ENCODE measurements at regions not wholly inside any gene's neighbourhood (a gene's known extent, or its start where the extent isn't known, plus 50 kb on each side); places are given as distances from the start of the nearest gene placed in this dataset.

- Histone ChIP-seq H3K4me3 (no peak overlapping the region), H3K27ac (no peak overlapping the region), H3K36me3 (no peaks in the 10 kb centered on the region), H3K4me1 (no peaks in the 10 kb centered on the region), H3K27me3 (no peaks in the 10 kb centered on the region), H3K9me3 (no peaks in the 10 kb centered on the region)
- peak in 1 of 2 donors; percentile 16 for DNase-seq
- no peak for TF ChIP-seq POLR2A (IDR thresholded peaks at IDR 0.05)
- TF ChIP-seq POLR2AphosphoS5 (IDR thresholded peaks at IDR 0.05) = no peak
- TF ChIP-seq, protein P1, sequence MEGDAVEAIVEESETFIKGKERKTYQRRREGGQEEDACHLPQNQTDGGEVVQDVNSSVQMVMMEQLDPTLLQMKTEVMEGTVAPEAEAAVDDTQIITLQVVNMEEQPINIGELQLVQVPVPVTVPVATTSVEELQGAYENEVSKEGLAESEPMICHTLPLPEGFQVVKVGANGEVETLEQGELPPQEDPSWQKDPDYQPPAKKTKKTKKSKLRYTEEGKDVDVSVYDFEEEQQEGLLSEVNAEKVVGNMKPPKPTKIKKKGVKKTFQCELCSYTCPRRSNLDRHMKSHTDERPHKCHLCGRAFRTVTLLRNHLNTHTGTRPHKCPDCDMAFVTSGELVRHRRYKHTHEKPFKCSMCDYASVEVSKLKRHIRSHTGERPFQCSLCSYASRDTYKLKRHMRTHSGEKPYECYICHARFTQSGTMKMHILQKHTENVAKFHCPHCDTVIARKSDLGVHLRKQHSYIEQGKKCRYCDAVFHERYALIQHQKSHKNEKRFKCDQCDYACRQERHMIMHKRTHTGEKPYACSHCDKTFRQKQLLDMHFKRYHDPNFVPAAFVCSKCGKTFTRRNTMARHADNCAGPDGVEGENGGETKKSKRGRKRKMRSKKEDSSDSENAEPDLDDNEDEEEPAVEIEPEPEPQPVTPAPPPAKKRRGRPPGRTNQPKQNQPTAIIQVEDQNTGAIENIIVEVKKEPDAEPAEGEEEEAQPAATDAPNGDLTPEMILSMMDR (IDR thresholded peaks at IDR 0.05) = no peak
- TF ChIP-seq EP300 (IDR thresholded peaks at IDR 0.05) = no peak
- 78 to 86% (median 83%) methylated on average over 14 to 15 of the region's 15 CpGs for WGBS, 5 donors
- intact Hi-C loops (cut with DNase I; ENCODE audit: low total_unique reads) = no loop called here
Measured at GRCh38 chr16:10308305-10309193, 77.3 kb upstream of the ATF7IP2 start.

GRCh38 chr16:10309271-10309932 is 76.5 kb upstream of the ATF7IP2 start:
- Histone ChIP-seq H3K4me3 (no peak overlapping the region), H3K9me3 (no peaks in the 10 kb centered on the region), H3K4me1 (no peaks in the 10 kb centered on the region), H3K27me3 (no peaks in the 10 kb centered on the region), H3K36me3 (no peaks in the 10 kb centered on the region), H3K27ac (no peak overlapping the region)
- TF ChIP-seq POLR2AphosphoS5 (IDR thresholded peaks at IDR 0.05) (no peak), EP300 (IDR thresholded peaks at IDR 0.05) (no peak), POLR2A (IDR thresholded peaks at IDR 0.05) (no peak)
- TF ChIP-seq, protein P1 (IDR thresholded peaks at IDR 0.05) = no peak
- DNase-seq = peak in 1 of 2 donors; percentile 17
- intact Hi-C loops (cut with DNase I; ENCODE audit: low total_unique reads) = no loop called here
- WGBS, 5 donors = 72 to 87% (median 76%) methylated on average over 11 of the region's 11 CpGs

DNA sequence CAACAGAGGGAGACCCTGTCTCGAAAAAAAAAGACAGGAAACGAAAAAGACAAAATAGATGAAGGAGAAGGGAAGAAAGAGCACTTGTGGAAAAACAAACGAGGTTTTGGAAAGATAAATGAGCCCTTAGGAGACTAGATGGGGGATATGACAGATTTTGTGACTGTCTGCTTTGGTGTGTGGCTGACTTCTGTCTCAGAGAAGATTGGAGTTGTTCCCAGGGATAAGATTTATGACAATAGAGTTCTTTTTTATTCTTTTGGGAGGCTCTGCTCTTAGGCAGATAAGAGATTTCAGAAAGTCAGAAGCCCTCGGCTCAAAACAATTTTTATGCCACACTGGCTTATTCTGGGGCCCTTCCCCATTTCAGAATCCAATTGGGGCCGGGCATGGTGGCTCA is 73.9 kb upstream of the ATF7IP2 start:
- DNase-seq = no peak
- TF ChIP-seq, protein P1 (IDR thresholded peaks at IDR 0.05) = no peak
- TF ChIP-seq POLR2A (IDR thresholded peaks at IDR 0.05) (no peak), POLR2AphosphoS5 (IDR thresholded peaks at IDR 0.05) (no peak), EP300 (IDR thresholded peaks at IDR 0.05) (no peak)
- no peaks in the 10 kb centered on the region for H3K36me3 ChIP-seq
- intact Hi-C loops (cut with DNase I; ENCODE audit: low total_unique reads) = no loop called here
- no peak overlapping the region for H3K27ac ChIP-seq
- H3K9me3 ChIP-seq = no peaks in the 10 kb centered on the region
- no peak overlapping the region for H3K4me3 ChIP-seq
- H3K4me1 ChIP-seq = no peaks in the 10 kb centered on the region
- H3K27me3 ChIP-seq = no peaks in the 10 kb centered on the region
- WGBS, 5 donors = 49 to 74% (median 68%) methylated on average over 4 to 5 of the region's 5 CpGs

DNA sequence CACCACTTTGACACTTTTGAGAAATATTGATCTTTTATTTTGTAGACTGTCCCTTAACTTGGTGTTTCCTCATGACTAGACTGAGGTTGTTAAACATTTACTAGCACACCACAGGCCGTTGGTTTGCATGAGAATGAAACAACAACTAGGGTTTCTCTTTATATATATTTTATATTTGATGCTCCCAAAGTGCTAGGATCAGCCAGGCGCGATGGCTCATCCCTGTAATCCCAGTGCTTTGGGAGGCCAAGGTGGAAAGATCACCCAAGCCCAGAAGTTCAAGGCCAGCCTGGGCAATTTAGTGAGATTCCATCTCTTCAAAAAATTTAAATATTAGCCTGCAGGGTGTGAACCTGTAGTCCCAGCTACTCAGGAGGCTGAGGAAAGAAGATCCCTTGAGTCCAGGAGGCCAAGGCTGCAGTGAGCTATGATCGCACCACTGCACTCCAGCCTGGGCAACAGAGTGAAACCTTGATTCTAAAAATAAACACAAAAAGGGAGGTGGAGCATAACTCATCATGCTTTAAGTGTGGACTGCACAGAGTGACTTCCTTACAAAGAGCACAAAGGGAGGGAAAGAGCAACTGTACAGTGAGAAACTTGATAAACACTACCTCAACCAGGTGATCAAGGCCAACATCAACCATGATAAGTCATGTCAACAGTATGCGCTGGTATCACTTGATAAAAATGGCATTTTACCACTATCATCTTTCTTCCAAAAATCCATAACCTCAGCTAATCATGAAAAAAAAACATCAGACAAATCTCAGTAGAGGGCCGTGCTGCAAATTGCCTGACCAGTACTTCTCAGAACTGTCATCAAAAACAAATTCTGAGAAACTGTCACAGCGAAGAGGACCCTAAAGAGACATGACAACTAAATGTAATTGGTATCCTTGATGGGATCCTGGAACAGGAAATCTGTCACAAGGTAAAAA is 72.8 kb upstream of the ATF7IP2 start:
- DNase-seq = peak in 1 of 2 donors; percentile 3
- Histone ChIP-seq H3K27ac (no peak overlapping the region), H3K9me3 (no peaks in the 10 kb centered on the region), H3K36me3 (no peaks in the 10 kb centered on the region), H3K4me3 (no peak overlapping the region), H3K27me3 (no peaks in the 10 kb centered on the region), H3K4me1 (no peaks in the 10 kb centered on the region)
- intact Hi-C loops (cut with DNase I; ENCODE audit: low total_unique reads) = no loop called here
- WGBS, 5 donors = 56 to 68% (median 65%) methylated on average over 7 of the region's 7 CpGs
- TF ChIP-seq POLR2A (IDR thresholded peaks at IDR 0.05) (no peak), POLR2AphosphoS5 (IDR thresholded peaks at IDR 0.05) (no peak), EP300 (IDR thresholded peaks at IDR 0.05) (no peak)
- TF ChIP-seq, protein P1 (IDR thresholded peaks at IDR 0.05) = no peak

Measured in stomach (tissue), 8 donors.